ENCODE measurements at regions not wholly inside any gene's neighbourhood (a gene's known extent, or its start where the extent isn't known, plus 50 kb on each side); places are given as distances from the start of the nearest gene placed in this dataset.

DNA sequence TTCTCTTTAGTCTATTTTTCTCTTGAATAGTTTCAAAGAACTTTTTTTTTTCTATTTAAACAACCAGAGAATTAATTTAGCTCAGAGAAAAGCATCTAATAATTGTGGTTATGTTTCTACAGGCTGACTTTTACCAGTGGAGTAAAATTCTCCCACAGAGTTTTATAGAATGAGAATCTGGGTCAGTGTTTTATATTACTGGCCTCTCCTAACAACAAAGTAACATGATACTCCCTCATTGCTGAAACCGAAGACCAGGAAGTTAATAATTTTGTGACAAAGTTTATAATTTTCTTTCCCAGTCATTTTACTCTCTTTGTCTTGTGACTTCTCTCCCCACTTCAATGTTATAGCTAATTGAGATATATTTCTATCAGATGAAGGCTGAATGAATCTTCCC lies 946.9 kb downstream of the EPHA3 start:
- FAIRE-seq (no peak), ATAC-seq (no peak), DNase-seq (ENCODE audit: low spot score) (no peak)
- intact Hi-C loops (cut with micrococcal nuclease; ENCODE audit: unreplicated experiment) (no loop called here), in situ Hi-C loops (cut with HindIII; ENCODE audit: extremely low pct_ligation_motif_present, low pct_unique_long_range_greater_than_20kb) (loop anchor here (25.0 kb wide), 1 partner anchor 92 kb away; no protein-coding TSS in a partner anchor)
- Histone ChIP-seq H3K36me3 (replicated peaks in 1 of 2; ENCODE audit: control insufficient read depth in 1 of 2, insufficient read depth in 2 of 2, low read length in 2 of 2) (no peaks in the 10 kb centered on the region), H4K20me1 (ENCODE audit: insufficient read depth, low read length) (no peaks in the 10 kb centered on the region), H3K4me2 (ENCODE audit: low read depth, low read length) (no peak overlapping the region), H2AFZ (ENCODE audit: low read length) (no peak overlapping the region), H3K79me2 (ENCODE audit: insufficient read depth, low read length) (no peaks in the 10 kb centered on the region), H3K9ac (ENCODE audit: insufficient read depth, low read depth, low read length) (no peak overlapping the region), H3K27ac (ENCODE audit: extremely low read length, insufficient read depth, low read length) (no peak overlapping the region), H3K4me1 (ENCODE audit: insufficient read depth, low read length) (no peaks in the 10 kb centered on the region), H3K4me3 (replicated peaks in 1 of 3; ENCODE audit: insufficient read depth in 1 of 3, low read depth in 2 of 3, low read length in 3 of 3) (no peak overlapping the region), H3K9me3 (ENCODE audit: low read length) (no peaks in the 10 kb centered on the region), H3K27me3 (ENCODE audit: control insufficient read depth in 1 of 2, insufficient read depth in 2 of 2, low read length in 2 of 2) (no peaks in the 10 kb centered on the region)
- 3% methylated on average over 1 of the region's 1 CpG for WGBS (ENCODE audit: low lambda C conversion rate)
- ChIA-PET POLR2A (no interaction called here), CTCF (ENCODE audit: low intra/inter-chr PET ratio, low total read pairs) (no interaction called here)
- no TSS peak for BruUV-seq (replicated peaks)
- no peak for TF ChIP-seq BRCA1 (CRISPR knock-in tag; IDR thresholded peaks at IDR 0.05)
- no peak for TF ChIP-seq SYNCRIP (IDR thresholded peaks at IDR 0.05; ENCODE audit: insufficient read depth, low read depth, low read length)
- TF ChIP-seq CHD4 (IDR thresholded peaks at IDR 0.05; ENCODE audit: borderline replicate concordance, low read length): no peak
- no peak for TF ChIP-seq YEATS2 (CRISPR knock-in tag; IDR thresholded peaks at IDR 0.05; ENCODE audit: borderline replicate concordance)
- no peak for TF ChIP-seq SNAI1 (CRISPR knock-in tag; IDR thresholded peaks at IDR 0.05; ENCODE audit: borderline replicate concordance)
- no peak for TF ChIP-seq PHF20 (CRISPR knock-in tag; IDR thresholded peaks at IDR 0.05)
- TF ChIP-seq, protein P1, sequence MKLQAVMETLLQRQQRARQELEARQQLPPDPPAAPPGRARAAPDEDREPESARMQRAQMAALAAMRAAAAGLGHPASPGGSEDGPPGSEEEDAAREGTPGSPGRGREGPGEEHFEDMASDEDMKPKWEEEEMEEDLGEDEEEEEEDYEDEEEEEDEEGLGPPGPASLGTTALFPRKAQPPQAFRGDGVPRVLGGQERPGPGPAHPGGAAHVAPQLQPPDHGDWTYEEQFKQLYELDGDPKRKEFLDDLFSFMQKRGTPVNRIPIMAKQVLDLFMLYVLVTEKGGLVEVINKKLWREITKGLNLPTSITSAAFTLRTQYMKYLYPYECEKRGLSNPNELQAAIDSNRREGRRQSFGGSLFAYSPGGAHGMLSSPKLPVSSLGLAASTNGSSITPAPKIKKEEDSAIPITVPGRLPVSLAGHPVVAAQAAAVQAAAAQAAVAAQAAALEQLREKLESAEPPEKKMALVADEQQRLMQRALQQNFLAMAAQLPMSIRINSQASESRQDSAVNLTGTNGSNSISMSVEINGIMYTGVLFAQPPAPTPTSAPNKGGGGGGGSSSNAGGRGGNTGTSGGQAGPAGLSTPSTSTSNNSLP (IDR thresholded peaks at IDR 0.05; ENCODE audit: low read depth, low read length): no peak

GRCh38 chr3:90055666-90056065 lies 948.2 kb downstream of the EPHA3 start:
- no peaks in the 10 kb centered on the region for H3K27me3 ChIP-seq (ENCODE audit: control insufficient read depth in 1 of 2, insufficient read depth in 2 of 2, low read length in 2 of 2)
- H4K20me1 ChIP-seq (ENCODE audit: insufficient read depth, low read length): no peaks in the 10 kb centered on the region
- intact Hi-C loops (cut with micrococcal nuclease; ENCODE audit: unreplicated experiment) (no loop called here), in situ Hi-C loops (cut with HindIII; ENCODE audit: extremely low pct_ligation_motif_present, low pct_unique_long_range_greater_than_20kb) (loop anchor here (25.0 kb wide), 1 partner anchor 93 kb away; no protein-coding TSS in a partner anchor)
- H3K27ac ChIP-seq (ENCODE audit: extremely low read length, insufficient read depth, low read length): no peak overlapping the region
- no peaks in the 10 kb centered on the region for H3K36me3 ChIP-seq (replicated peaks in 1 of 2; ENCODE audit: control insufficient read depth in 1 of 2, insufficient read depth in 2 of 2, low read length in 2 of 2)
- H3K9me3 ChIP-seq (ENCODE audit: low read length): 0 out of 2 replicates have a peak, but pooled peaks cover 5% of the 10 kb centered on the region
- DNase-seq (ENCODE audit: low spot score): no peak
- H3K4me1 ChIP-seq (ENCODE audit: insufficient read depth, low read length): no peaks in the 10 kb centered on the region
- CTCF ChIA-PET (ENCODE audit: low intra/inter-chr PET ratio, low total read pairs): no interaction called here
- H2AFZ ChIP-seq (ENCODE audit: low read length): no peak overlapping the region
- no TSS peak for BruUV-seq (replicated peaks)
- H3K9ac ChIP-seq (ENCODE audit: insufficient read depth, low read depth, low read length): no peak overlapping the region
- no peak for ATAC-seq
- no peaks in the 10 kb centered on the region for H3K79me2 ChIP-seq (ENCODE audit: insufficient read depth, low read length)
- 0% methylated on average over 2 of the region's 2 CpGs for WGBS (ENCODE audit: low lambda C conversion rate)
- TF ChIP-seq, protein P2, sequence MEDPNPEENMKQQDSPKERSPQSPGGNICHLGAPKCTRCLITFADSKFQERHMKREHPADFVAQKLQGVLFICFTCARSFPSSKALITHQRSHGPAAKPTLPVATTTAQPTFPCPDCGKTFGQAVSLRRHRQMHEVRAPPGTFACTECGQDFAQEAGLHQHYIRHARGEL (CRISPR knock-in tag; IDR thresholded peaks at IDR 0.05): no peak
- POLR2A ChIA-PET: no interaction called here
- H3K4me3 ChIP-seq (replicated peaks in 1 of 3; ENCODE audit: insufficient read depth in 1 of 3, low read depth in 2 of 3, low read length in 3 of 3): no peak overlapping the region
- FAIRE-seq: no peak
- H3K4me2 ChIP-seq (ENCODE audit: low read depth, low read length): no peak overlapping the region

All from HepG2 (cell line).